ENCODE measurements at regions not wholly inside any gene's neighbourhood (a gene's known extent, or its start where the extent isn't known, plus 50 kb on each side); places are given as distances from the start of the nearest gene placed in this dataset.

GRCh38 chr16:72542102-72542501 is 370.1 kb upstream of the PMFBP1 start:
- TF ChIP-seq, protein P1, sequence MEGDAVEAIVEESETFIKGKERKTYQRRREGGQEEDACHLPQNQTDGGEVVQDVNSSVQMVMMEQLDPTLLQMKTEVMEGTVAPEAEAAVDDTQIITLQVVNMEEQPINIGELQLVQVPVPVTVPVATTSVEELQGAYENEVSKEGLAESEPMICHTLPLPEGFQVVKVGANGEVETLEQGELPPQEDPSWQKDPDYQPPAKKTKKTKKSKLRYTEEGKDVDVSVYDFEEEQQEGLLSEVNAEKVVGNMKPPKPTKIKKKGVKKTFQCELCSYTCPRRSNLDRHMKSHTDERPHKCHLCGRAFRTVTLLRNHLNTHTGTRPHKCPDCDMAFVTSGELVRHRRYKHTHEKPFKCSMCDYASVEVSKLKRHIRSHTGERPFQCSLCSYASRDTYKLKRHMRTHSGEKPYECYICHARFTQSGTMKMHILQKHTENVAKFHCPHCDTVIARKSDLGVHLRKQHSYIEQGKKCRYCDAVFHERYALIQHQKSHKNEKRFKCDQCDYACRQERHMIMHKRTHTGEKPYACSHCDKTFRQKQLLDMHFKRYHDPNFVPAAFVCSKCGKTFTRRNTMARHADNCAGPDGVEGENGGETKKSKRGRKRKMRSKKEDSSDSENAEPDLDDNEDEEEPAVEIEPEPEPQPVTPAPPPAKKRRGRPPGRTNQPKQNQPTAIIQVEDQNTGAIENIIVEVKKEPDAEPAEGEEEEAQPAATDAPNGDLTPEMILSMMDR (IDR thresholded peaks at IDR 0.05; ENCODE audit: low read depth, low read length) = no peak
- TF ChIP-seq POLR2A (IDR thresholded peaks at IDR 0.05; ENCODE audit: extremely low read depth, insufficient read length) = no peak
